PC-3 (cell line): ENCODE measurements at regions not wholly inside any gene's neighbourhood (a gene's known extent, or its start where the extent isn't known, plus 50 kb on each side); places are given as distances from the start of the nearest gene placed in this dataset.

Experiments
- CTCF ChIP-seq: fragments of 300-600 bp; sonication (generic); conservative IDR thresholded peaks from 2 replicates; pipeline ENCODE4 v1.5.1; 2017; ENCODE audit warnings: antibody characterized with exemption, low read depth, mild to moderate bottlenecking, low read length
- EZH2 ChIP-seq: fragments of 300-600 bp; sonication (generic); IDR thresholded peaks from one replicate; pipeline ENCODE4 v1.6.1; 2017; ENCODE audit warnings: antibody characterized with exemption, mild to moderate bottlenecking, low read length; ENCODE audit not compliant: unreplicated experiment

GRCh38 chr18:78368726-78369125 is 610.9 kb upstream of the SALL3 start:
- no peak for TF ChIP-seq CTCF
- no peak for TF ChIP-seq EZH2
